Mesendoderm (in vitro differentiated cells): ENCODE measurements at regions not wholly inside any gene's neighbourhood (a gene's known extent, or its start where the extent isn't known, plus 50 kb on each side); places are given as distances from the start of the nearest gene placed in this dataset.
A peak's percentile ranks its signal among the peaks of the same experiment; 100 is the strongest.

ENCODE experiments used
- DNase-seq: peaks from one replicate; pipeline ENCODE4 v3.0.0; 2013
- H2AK5ac ChIP-seq: 2 replicates; pipeline ENCODE4 v1.6.1; 2013; ENCODE audit warnings: low read length, inconsistent platforms
- H2BK120ac ChIP-seq: 2 replicates; pipeline ENCODE4 v1.6.1; 2013; ENCODE audit warnings: low read depth, mild to moderate bottlenecking, low read length, moderate library complexity, mixed read lengths
- H2BK15ac ChIP-seq: replicated peaks from 2 replicates; pipeline ENCODE4 v1.6.1; 2013; ENCODE audit warnings: low read depth, mild to moderate bottlenecking, moderate library complexity
- H2BK5ac ChIP-seq: 2 replicates; pipeline ENCODE4 v1.6.1; 2013; ENCODE audit warnings: low read length, inconsistent platforms
- H3K18ac ChIP-seq: 2 replicates; pipeline ENCODE4 v1.6.1; 2013; ENCODE audit warnings: mild to moderate bottlenecking, low read length, mixed read lengths
- H3K23ac ChIP-seq: one replicate; pipeline ENCODE4 v1.6.1; 2013; ENCODE audit warnings: low read length
- H3K27ac ChIP-seq: 2 replicates; pipeline ENCODE4 v1.5.1; 2013; ENCODE audit warnings: low read depth, mild to moderate bottlenecking, inconsistent platforms, low read length, moderate library complexity
- H3K27me3 ChIP-seq: 2 replicates; pipeline ENCODE4 v1.6.1; 2013; ENCODE audit warnings: low read length, control low read depth, mild to moderate bottlenecking, inconsistent platforms; ENCODE audit not compliant: insufficient read depth, poor library complexity
- H3K36me3 ChIP-seq: 2 replicates; pipeline ENCODE4 v1.6.1; 2013; ENCODE audit warnings: low read length, inconsistent platforms; ENCODE audit not compliant: control insufficient read depth, insufficient read depth
- H3K4ac ChIP-seq: one replicate; pipeline ENCODE4 v1.6.1; 2013; ENCODE audit warnings: low read depth, mild to moderate bottlenecking, low read length, moderate library complexity
- H3K4me1 ChIP-seq: 2 replicates; pipeline ENCODE4 v1.6.1; 2013; ENCODE audit warnings: low read depth, low read length, inconsistent platforms; ENCODE audit not compliant: control insufficient read depth
- H3K4me2 ChIP-seq: 2 replicates; pipeline ENCODE4 v1.6.1; 2013; ENCODE audit warnings: low read length
- H3K4me3 ChIP-seq: 2 replicates; pipeline ENCODE4 v1.5.1; 2013; ENCODE audit warnings: mild to moderate bottlenecking, low read length
- H3K56ac ChIP-seq: one replicate; pipeline ENCODE4 v1.6.1; 2013; ENCODE audit warnings: low read length
- H3K79me1 ChIP-seq: 2 replicates; pipeline ENCODE4 v1.6.1; 2013; ENCODE audit warnings: low read length, inconsistent platforms
- H3K79me2 ChIP-seq: 2 replicates; pipeline ENCODE4 v1.6.1; 2013; ENCODE audit warnings: mild to moderate bottlenecking, low read length; ENCODE audit not compliant: control insufficient read depth, insufficient read depth
- H3K9ac ChIP-seq: 2 replicates; pipeline ENCODE4 v1.6.1; 2013; ENCODE audit warnings: low read length, inconsistent platforms
- H4K5ac ChIP-seq: one replicate; pipeline ENCODE4 v1.6.1; 2013; ENCODE audit warnings: low read length
- H4K8ac ChIP-seq: one replicate; pipeline ENCODE4 v1.6.1; 2013; ENCODE audit warnings: low read depth, mild to moderate bottlenecking, control low read depth, low read length, moderate library complexity
- WGBS: extraction: QIAGEN DNeasy Blood & Tissue Kit; methylation state at CpG from one replicate; pipeline ENCODE4 v1.1.7; 2013; ENCODE audit warnings: low lambda C conversion rate, missing lambda C conversion rate; ENCODE audit not compliant: insufficient coverage; ENCODE audit errors: extremely low coverage; 5-methylcytosine and 5-hydroxymethylcytosine counted together

DNA sequence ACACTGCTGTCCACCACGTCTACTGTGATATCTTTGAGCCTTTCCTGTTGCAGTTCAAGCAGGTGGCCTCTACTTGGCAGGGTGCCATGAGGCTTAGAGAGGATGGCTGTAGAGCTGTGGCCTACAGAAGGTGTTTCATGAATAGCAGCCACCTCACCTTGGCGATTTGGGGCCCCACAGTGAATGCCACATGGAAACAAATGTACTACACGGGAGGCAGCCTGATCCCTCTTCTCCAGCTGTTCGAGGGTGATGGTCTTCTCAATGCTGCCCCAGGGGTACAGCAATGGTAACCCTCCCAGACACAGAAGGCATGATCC is 70.7 kb downstream of the FAM43A start:
- Histone ChIP-seq H3K56ac (no peak overlapping the region), H4K5ac (no peak overlapping the region), H3K36me3 (no peaks in the 10 kb centered on the region), H3K4me2 (no peak overlapping the region), H3K27ac (no peak overlapping the region), H4K8ac (no peak overlapping the region), H3K27me3 (no peaks in the 10 kb centered on the region), H2BK5ac (no peak overlapping the region), H2AK5ac (no peak overlapping the region), H3K23ac (no peak overlapping the region), H2BK120ac (no peak overlapping the region), H3K9ac (no peak overlapping the region), H3K4me3 (no peak overlapping the region), H3K79me1 (no peaks in the 10 kb centered on the region), H2BK15ac (no peak overlapping the region), H3K79me2 (no peaks in the 10 kb centered on the region), H3K4ac (no peak overlapping the region), H3K4me1 (no peaks in the 10 kb centered on the region), H3K18ac (no peak overlapping the region)
- DNase-seq: no peak
- no CpG with 5 or more reads among the region's 4 CpGs for WGBS

DNA sequence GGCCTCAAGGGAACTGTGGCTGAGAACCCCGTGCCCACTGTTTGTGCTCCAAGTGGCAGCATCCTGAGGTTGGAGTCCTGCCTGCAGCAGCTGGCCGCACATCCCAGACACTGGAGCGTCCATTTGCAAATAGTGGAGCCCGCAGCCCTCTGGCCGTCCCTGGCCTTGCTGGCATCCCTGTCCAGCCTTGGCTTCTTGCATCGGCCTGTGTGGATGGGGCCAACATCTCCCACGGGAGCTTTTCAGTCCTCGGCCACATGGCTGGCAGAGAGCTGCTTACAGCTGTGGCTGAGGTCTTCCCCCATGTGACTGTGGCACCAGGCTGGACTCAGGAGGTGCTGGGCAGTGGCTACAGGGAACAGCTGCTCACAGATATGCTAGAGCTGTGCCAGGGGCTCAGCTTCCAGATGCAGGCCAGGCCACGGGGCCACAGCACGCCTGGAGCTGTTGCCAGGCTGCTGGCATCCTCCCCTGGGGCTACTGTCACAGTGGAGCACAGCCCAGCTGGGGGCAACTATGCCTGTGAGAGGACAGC is 71.2 kb downstream of the FAM43A start:
- Histone ChIP-seq H4K8ac (no peak overlapping the region), H3K4me1 (no peaks in the 10 kb centered on the region), H2BK15ac (no peak overlapping the region), H3K9ac (no peak overlapping the region), H3K27me3 (no peaks in the 10 kb centered on the region), H3K4me3 (no peak overlapping the region), H3K4me2 (no peak overlapping the region), H3K56ac (no peak overlapping the region), H4K5ac (no peak overlapping the region), H2AK5ac (no peak overlapping the region), H3K27ac (no peak overlapping the region), H3K4ac (no peak overlapping the region), H2BK5ac (no peak overlapping the region), H3K79me1 (no peaks in the 10 kb centered on the region), H3K36me3 (no peaks in the 10 kb centered on the region), H2BK120ac (no peak overlapping the region), H3K23ac (no peak overlapping the region), H3K79me2 (no peaks in the 10 kb centered on the region), H3K18ac (no peak overlapping the region)
- no peak for DNase-seq
- no CpG with 5 or more reads among the region's 10 CpGs for WGBS

DNA sequence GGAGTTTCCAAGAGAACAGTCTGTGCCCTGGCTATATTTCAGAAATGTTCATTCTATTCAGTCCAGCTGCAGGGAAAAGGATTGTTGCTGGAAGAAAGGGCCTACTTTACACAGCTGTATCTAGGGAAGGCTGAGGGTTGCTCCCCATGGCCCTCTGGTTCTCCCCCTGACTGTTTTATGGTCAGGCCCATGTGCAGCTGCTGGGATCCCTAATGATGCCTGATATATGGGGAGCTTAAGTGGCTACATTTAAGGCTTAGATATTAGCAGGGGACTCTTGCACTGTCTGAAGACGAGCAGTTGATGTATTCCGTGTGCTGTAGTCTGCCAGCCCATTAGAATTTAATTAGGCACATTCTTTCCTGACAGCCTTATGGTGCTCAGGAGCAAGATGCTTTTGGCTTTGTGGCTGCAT is 72.0 kb downstream of the FAM43A start:
- no peak overlapping the region for H2BK120ac ChIP-seq
- H2BK5ac ChIP-seq: no peak overlapping the region
- no peaks in the 10 kb centered on the region for H3K79me2 ChIP-seq
- H3K18ac ChIP-seq: no peak overlapping the region
- no peak overlapping the region for H2BK15ac ChIP-seq
- no CpG with 5 or more reads among the region's 2 CpGs for WGBS
- no peak overlapping the region for H2AK5ac ChIP-seq
- no peaks in the 10 kb centered on the region for H3K27me3 ChIP-seq
- no peak overlapping the region for H3K56ac ChIP-seq
- DNase-seq: no peak
- H3K79me1 ChIP-seq: no peaks in the 10 kb centered on the region
- no peak overlapping the region for H3K4me3 ChIP-seq
- H3K4me1 ChIP-seq: no peaks in the 10 kb centered on the region
- no peaks in the 10 kb centered on the region for H3K36me3 ChIP-seq
- no peak overlapping the region for H4K5ac ChIP-seq
- no peak overlapping the region for H3K9ac ChIP-seq
- H3K23ac ChIP-seq: no peak overlapping the region
- no peak overlapping the region for H4K8ac ChIP-seq
- no peak overlapping the region for H3K4me2 ChIP-seq
- H3K4ac ChIP-seq: no peak overlapping the region
- no peak overlapping the region for H3K27ac ChIP-seq

DNA sequence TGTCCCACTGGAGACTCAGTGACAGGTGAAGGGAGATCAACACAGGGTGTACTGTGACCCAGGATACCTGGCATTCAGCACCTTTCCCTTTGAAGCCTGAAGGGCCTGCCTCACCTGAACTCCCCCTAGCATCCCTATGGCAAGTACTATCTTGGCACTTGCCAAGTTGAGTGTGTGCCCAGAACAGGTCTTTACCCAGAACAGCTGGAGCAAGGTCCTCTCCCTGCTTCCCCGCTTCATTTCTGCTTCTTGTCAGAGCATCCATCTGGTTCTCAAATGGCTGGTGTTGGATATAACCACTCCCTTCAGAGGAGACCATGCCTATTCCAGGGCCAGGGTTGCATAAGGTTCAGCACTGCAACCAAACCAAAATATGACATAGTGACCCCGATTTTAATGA is 73.0 kb downstream of the FAM43A start:
- Histone ChIP-seq H3K4ac (no peak overlapping the region), H4K5ac (no peak overlapping the region), H3K4me1 (no peaks in the 10 kb centered on the region), H3K56ac (no peak overlapping the region), H3K4me2 (no peak overlapping the region), H2AK5ac (no peak overlapping the region), H3K79me1 (no peaks in the 10 kb centered on the region), H3K79me2 (no peaks in the 10 kb centered on the region), H3K9ac (no peak overlapping the region), H3K4me3 (no peak overlapping the region), H3K36me3 (no peaks in the 10 kb centered on the region), H3K23ac (no peak overlapping the region), H2BK5ac (no peak overlapping the region), H4K8ac (no peak overlapping the region), H2BK15ac (no peak overlapping the region), H3K27ac (no peak overlapping the region), H2BK120ac (no peak overlapping the region), H3K18ac (no peak overlapping the region), H3K27me3 (no peaks in the 10 kb centered on the region)
- no peak for DNase-seq
- WGBS: no CpG with 5 or more reads among the region's 2 CpGs

DNA sequence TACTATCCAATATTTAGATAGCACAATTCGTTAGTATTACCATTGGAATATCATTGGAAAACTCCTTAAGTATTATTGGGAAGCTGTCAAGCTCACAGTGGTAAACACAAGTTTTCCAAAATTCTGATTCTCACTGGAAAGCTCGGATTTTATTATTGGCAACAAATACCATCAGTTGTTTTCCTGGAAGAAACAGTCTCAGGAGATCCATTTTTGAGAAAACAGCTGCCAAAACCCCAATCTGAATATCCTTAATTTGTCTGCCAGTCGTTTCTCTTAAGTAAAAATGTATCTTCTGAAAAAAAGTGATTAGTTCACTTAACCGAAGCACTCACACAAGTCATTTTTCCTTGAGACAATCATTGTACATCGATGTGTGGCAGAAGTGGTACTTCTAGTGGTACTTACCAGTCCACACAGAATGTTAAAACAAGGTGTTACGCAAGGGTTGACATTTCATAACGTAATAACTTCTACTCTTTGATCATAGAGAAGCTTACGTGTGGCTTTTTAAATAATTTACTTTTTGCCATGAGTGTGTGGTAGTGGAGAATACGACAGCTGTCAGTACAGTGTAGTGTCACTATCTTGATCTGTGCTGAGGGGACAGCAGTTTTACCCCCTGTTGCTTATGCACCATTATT is 74.9 kb downstream of the FAM43A start:
- no peak overlapping the region for H3K27ac ChIP-seq
- no peak overlapping the region for H2BK5ac ChIP-seq
- no peak overlapping the region for H4K5ac ChIP-seq
- no peak overlapping the region for H3K56ac ChIP-seq
- no CpG with 5 or more reads among the region's 9 CpGs for WGBS
- no peak overlapping the region for H3K4me3 ChIP-seq
- no peak overlapping the region for H3K4ac ChIP-seq
- no peak overlapping the region for H3K18ac ChIP-seq
- no peak overlapping the region for H3K4me2 ChIP-seq
- no peaks in the 10 kb centered on the region for H3K36me3 ChIP-seq
- no peaks in the 10 kb centered on the region for H3K79me2 ChIP-seq
- no peak overlapping the region for H3K9ac ChIP-seq
- DNase-seq: no peak
- H3K27me3 ChIP-seq: no peaks in the 10 kb centered on the region
- no peak overlapping the region for H2AK5ac ChIP-seq
- H3K79me1 ChIP-seq: no peaks in the 10 kb centered on the region
- no peak overlapping the region for H2BK15ac ChIP-seq
- H2BK120ac ChIP-seq: no peak overlapping the region
- no peak overlapping the region for H3K23ac ChIP-seq
- no peak overlapping the region for H4K8ac ChIP-seq
- H3K4me1 ChIP-seq: no peaks in the 10 kb centered on the region

DNA sequence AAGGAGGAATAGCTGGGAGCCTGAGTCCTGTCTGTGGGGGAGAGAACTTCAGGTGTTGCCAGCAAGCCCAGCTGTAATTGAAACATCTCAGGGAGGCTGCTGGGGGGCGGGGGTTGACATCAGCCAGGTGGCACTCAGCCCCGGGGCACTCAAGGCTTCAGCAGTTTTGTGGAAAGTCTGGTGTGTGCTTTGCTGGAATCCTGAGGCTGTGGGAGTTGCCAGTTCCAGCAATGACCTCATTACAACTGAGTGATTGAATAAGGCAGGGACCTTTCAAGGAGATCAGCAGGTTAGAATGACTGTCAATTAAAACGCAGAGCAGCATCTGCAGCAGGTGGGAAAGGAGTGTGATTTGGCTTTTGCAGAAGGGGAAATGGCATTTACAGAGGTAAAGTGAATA is 75.7 kb downstream of the FAM43A start:
- H3K4me3 ChIP-seq: no peak overlapping the region
- no peaks in the 10 kb centered on the region for H3K79me2 ChIP-seq
- H3K56ac ChIP-seq: no peak overlapping the region
- no CpG with 5 or more reads among the region's 3 CpGs for WGBS
- no peak overlapping the region for H2BK120ac ChIP-seq
- H4K5ac ChIP-seq: no peak overlapping the region
- H3K18ac ChIP-seq: no peak overlapping the region
- no peak overlapping the region for H3K4ac ChIP-seq
- peak overlapping the region; percentile 94 for H3K23ac ChIP-seq
- no peak overlapping the region for H4K8ac ChIP-seq
- no peak overlapping the region for H3K9ac ChIP-seq
- no peak overlapping the region for H2BK5ac ChIP-seq
- H2BK15ac ChIP-seq: no peak overlapping the region
- H3K4me2 ChIP-seq: no peak overlapping the region
- no peak overlapping the region for H3K27ac ChIP-seq
- no peaks in the 10 kb centered on the region for H3K36me3 ChIP-seq
- no peaks in the 10 kb centered on the region for H3K27me3 ChIP-seq
- H3K79me1 ChIP-seq: no peaks in the 10 kb centered on the region
- H3K4me1 ChIP-seq: no peaks in the 10 kb centered on the region
- peak; percentile 66 for DNase-seq
- H2AK5ac ChIP-seq: no peak overlapping the region
